ENCODE measurements at regions not wholly inside any gene's neighbourhood (a gene's known extent, or its start where the extent isn't known, plus 50 kb on each side); places are given as distances from the start of the nearest gene placed in this dataset.
"Not testable (repeated sequence)": the region's sequence is repeated elsewhere in the genome, so short reads cannot be mapped to it uniquely, and the experiment has no call there.

DNA sequence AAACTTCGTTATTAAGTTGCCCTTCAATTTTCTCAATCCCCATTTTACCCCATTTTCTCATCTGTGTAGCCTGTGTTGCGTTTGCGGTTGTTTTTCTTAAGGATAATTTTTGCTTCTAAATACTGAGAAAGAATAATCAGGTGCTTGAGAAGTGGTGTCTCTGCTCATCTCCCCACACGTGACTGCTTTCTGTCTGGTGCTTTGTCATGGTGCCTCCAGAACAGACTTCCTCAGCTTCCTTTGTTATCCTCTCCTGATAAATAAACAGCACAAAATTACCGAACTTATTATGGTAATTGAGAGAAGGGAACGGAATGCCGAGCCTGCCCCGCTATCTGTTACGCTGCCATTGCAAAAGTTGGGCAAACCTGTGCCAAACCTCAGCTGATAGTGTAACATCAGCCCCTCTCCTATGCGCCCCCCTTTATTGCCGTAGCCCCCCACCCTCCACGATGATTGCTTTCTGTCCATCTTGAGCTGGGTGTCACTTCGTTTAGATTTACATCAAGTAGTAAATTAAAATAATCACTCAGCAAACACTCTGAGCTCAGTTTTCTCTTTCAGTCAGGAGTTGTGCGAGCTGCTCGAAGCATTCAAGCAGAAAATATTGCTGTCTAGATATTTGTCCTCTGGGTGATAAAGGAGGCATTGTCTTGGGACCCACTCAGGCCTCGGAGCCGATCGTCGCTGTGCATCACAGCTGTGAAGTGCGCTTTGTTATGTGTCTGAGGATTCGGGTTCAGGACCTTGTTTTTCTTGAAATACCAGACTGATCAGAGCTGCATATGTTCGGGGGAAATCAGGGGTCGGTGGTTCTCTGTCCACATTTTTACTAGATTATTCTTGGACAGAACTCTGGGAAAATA is 1008.5 kb upstream of the FANCL start:
- Histone ChIP-seq H3K36me3 (ENCODE audit: insufficient read depth, low read length) (no peaks in the 10 kb centered on the region), H3K9ac (ENCODE audit: low read depth, low read length) (no peak overlapping the region), H3K4me2 (ENCODE audit: low read length) (no peak overlapping the region), H3K9me3 (replicated peaks; ENCODE audit: low read length) (no peaks in the 10 kb centered on the region), H3K4me3 (ENCODE audit: low read length) (no peak overlapping the region), H3K4me1 (ENCODE audit: control insufficient read depth, insufficient read depth, low read length) (no peaks in the 10 kb centered on the region), H3K27me3 (ENCODE audit: control insufficient read depth, insufficient read depth, low read length) (no peaks in the 10 kb centered on the region)

DNA sequence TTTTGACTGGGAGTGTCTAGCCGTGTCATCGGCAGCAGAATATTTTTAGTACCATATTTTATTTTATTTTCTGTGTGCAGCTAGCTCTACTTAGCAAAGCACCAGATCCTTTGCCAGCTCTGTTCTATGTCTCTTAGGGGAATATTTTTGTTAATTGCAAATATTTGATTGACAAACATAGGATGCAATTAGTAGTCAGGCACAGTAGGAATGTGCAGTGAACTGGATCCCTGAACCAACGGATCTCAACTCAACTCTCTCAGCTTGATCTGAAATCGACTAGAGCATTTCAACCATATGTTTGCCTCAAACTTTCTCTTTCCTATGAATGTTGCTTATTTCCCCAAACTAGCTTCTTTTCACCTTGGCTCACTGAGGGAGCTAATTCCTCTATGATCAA is 998.0 kb upstream of the FANCL start:
- H3K4me2 ChIP-seq (ENCODE audit: low read length) = no peak overlapping the region
- no peaks in the 10 kb centered on the region for H3K4me1 ChIP-seq (ENCODE audit: control insufficient read depth, insufficient read depth, low read length)
- no peaks in the 10 kb centered on the region for H3K27me3 ChIP-seq (ENCODE audit: control insufficient read depth, insufficient read depth, low read length)
- H3K9ac ChIP-seq (ENCODE audit: low read depth, low read length) = no peak overlapping the region
- no peak overlapping the region for H3K4me3 ChIP-seq (ENCODE audit: low read length)
- no peaks in the 10 kb centered on the region for H3K9me3 ChIP-seq (replicated peaks; ENCODE audit: low read length)
- no peaks in the 10 kb centered on the region for H3K36me3 ChIP-seq (ENCODE audit: insufficient read depth, low read length)

GRCh38 chr2:59237311-59237710 is 996.2 kb upstream of the FANCL start:
- H3K4me1 ChIP-seq (ENCODE audit: control insufficient read depth, insufficient read depth, low read length) = no peaks in the 10 kb centered on the region
- no peak overlapping the region for H3K9ac ChIP-seq (ENCODE audit: low read depth, low read length)
- no peaks in the 10 kb centered on the region for H3K36me3 ChIP-seq (ENCODE audit: insufficient read depth, low read length)
- H3K27me3 ChIP-seq (ENCODE audit: control insufficient read depth, insufficient read depth, low read length) = no peaks in the 10 kb centered on the region
- no peaks in the 10 kb centered on the region for H3K9me3 ChIP-seq (replicated peaks; ENCODE audit: low read length)
- H3K4me3 ChIP-seq (ENCODE audit: low read length) = no peak overlapping the region
- H3K4me2 ChIP-seq (ENCODE audit: low read length) = no peak overlapping the region

GRCh38 chr2:59236723-59237122 is 995.6 kb upstream of the FANCL start:
- H3K4me1 ChIP-seq (ENCODE audit: control insufficient read depth, insufficient read depth, low read length) = no peaks in the 10 kb centered on the region
- H3K4me2 ChIP-seq (ENCODE audit: low read length) = no peak overlapping the region
- H3K27me3 ChIP-seq (ENCODE audit: control insufficient read depth, insufficient read depth, low read length) = no peaks in the 10 kb centered on the region
- H3K9me3 ChIP-seq (replicated peaks; ENCODE audit: low read length) = no peaks in the 10 kb centered on the region
- H3K4me3 ChIP-seq (ENCODE audit: low read length) = no peak overlapping the region
- no peak overlapping the region for H3K9ac ChIP-seq (ENCODE audit: low read depth, low read length)
- no peaks in the 10 kb centered on the region for H3K36me3 ChIP-seq (ENCODE audit: insufficient read depth, low read length)

DNA sequence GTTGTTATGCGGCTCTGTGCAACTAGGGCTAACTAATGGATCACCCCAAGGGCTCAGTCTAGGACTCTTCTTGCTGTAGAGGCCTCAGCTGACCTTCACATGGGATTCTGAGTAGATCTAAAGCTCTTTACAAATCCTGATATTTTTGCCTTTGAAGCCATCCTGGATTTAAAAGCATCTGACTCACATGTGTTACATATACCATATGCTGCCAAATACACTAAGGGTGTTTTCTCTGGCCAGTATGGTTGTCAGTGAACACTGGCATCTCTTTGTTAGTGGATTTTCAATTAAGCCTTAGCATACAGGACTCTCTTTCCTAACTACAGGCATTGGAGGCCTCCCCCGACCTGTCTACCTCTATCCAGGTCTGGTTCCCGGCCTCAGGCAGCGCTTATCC is 992.8 kb upstream of the FANCL start:
- Histone ChIP-seq H3K4me1 (ENCODE audit: control insufficient read depth, insufficient read depth, low read length) (no peaks in the 10 kb centered on the region), H3K9me3 (replicated peaks; ENCODE audit: low read length) (no peaks in the 10 kb centered on the region), H3K9ac (ENCODE audit: low read depth, low read length) (no peak overlapping the region), H3K27me3 (ENCODE audit: control insufficient read depth, insufficient read depth, low read length) (no peaks in the 10 kb centered on the region), H3K36me3 (ENCODE audit: insufficient read depth, low read length) (no peaks in the 10 kb centered on the region), H3K4me2 (ENCODE audit: low read length) (no peak overlapping the region), H3K4me3 (ENCODE audit: low read length) (no peak overlapping the region)

GRCh38 chr2:59233448-59233847 is 992.3 kb upstream of the FANCL start:
- Histone ChIP-seq H3K9me3 (replicated peaks; ENCODE audit: low read length) (no peaks in the 10 kb centered on the region), H3K4me2 (ENCODE audit: low read length) (no peak overlapping the region), H3K4me1 (ENCODE audit: control insufficient read depth, insufficient read depth, low read length) (no peaks in the 10 kb centered on the region), H3K36me3 (ENCODE audit: insufficient read depth, low read length) (no peaks in the 10 kb centered on the region), H3K9ac (ENCODE audit: low read depth, low read length) (no peak overlapping the region), H3K4me3 (ENCODE audit: low read length) (no peak overlapping the region), H3K27me3 (ENCODE audit: control insufficient read depth, insufficient read depth, low read length) (no peaks in the 10 kb centered on the region)

GRCh38 chr2:59232394-59233165 is 991.5 kb upstream of the FANCL start:
- H3K27me3 ChIP-seq (ENCODE audit: control insufficient read depth, insufficient read depth, low read length) = no peaks in the 10 kb centered on the region
- H3K4me1 ChIP-seq (ENCODE audit: control insufficient read depth, insufficient read depth, low read length) = no peaks in the 10 kb centered on the region
- H3K9me3 ChIP-seq (replicated peaks; ENCODE audit: low read length) = no peaks in the 10 kb centered on the region
- no peak overlapping the region for H3K4me3 ChIP-seq (ENCODE audit: low read length)
- no peaks in the 10 kb centered on the region for H3K36me3 ChIP-seq (ENCODE audit: insufficient read depth, low read length)
- H3K4me2 ChIP-seq (ENCODE audit: low read length) = no peak overlapping the region
- H3K9ac ChIP-seq (ENCODE audit: low read depth, low read length) = no peak overlapping the region

DNA sequence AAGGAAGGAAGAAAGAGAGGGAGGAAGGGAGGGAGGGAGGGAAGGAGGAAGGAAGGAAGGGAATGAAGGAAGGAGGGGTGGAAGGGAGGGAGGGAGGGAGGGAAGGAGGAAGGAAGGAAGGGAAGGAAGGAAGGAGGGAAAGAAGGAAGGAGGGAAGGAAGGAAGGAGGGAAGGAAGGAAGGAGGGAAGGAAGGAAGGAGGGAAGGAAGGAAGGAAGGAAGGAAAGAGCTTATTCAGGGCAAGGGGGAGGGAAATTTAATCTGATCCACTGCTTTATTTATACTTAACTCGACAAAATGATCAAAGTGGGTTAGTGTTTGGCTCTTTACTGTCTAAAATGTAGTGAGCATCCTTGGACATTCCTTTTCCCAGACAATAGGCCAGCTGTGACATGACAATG is 985.2 kb upstream of the FANCL start:
- not testable (repeated sequence) for H3K4me3 ChIP-seq (ENCODE audit: low read length); H3K9me3 ChIP-seq (replicated peaks; ENCODE audit: low read length); H3K9ac ChIP-seq (ENCODE audit: low read depth, low read length); H3K4me2 ChIP-seq (ENCODE audit: low read length); H3K4me1 ChIP-seq (ENCODE audit: control insufficient read depth, insufficient read depth, low read length); H3K36me3 ChIP-seq (ENCODE audit: insufficient read depth, low read length); H3K27me3 ChIP-seq (ENCODE audit: control insufficient read depth, insufficient read depth, low read length)

GRCh38 chr2:59223742-59224141 is 982.6 kb upstream of the FANCL start:
- H3K4me3 ChIP-seq (ENCODE audit: low read length) = no peak overlapping the region
- H3K9me3 ChIP-seq (replicated peaks; ENCODE audit: low read length) = no peaks in the 10 kb centered on the region
- no peaks in the 10 kb centered on the region for H3K27me3 ChIP-seq (ENCODE audit: control insufficient read depth, insufficient read depth, low read length)

DNA sequence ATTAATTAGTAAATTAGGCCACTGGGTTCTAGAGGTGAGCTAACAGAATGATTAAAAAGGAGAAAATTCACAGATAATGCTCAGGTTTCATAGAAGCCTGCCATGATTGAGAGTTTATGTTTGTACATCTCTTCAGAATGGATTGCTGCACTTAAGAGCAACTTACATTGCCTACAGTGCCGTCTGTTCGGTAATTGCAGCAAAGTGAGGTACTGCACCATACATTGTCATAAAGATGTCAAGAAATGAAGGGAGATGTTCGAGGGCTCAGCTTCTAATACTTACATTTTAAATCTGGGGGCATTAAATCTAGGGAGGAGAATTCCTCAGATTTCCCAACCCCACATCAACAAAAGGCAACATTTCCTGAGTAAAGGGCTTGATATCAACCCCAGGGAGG is 976.2 kb upstream of the FANCL start:
- Histone ChIP-seq H3K27me3 (ENCODE audit: control insufficient read depth, insufficient read depth, low read length) (no peaks in the 10 kb centered on the region), H3K9me3 (replicated peaks; ENCODE audit: low read length) (no peaks in the 10 kb centered on the region), H3K9ac (ENCODE audit: low read depth, low read length) (no peak overlapping the region), H3K4me3 (ENCODE audit: low read length) (no peak overlapping the region), H3K4me1 (ENCODE audit: control insufficient read depth, insufficient read depth, low read length) (no peaks in the 10 kb centered on the region), H3K4me2 (ENCODE audit: low read length) (no peak overlapping the region), H3K36me3 (ENCODE audit: insufficient read depth, low read length) (no peaks in the 10 kb centered on the region)

More at GRCh38 chr2:59223742-59224141, 982.6 kb upstream of the FANCL start:
- H3K4me2 ChIP-seq (ENCODE audit: low read length) = no peak overlapping the region
- no peaks in the 10 kb centered on the region for H3K4me1 ChIP-seq (ENCODE audit: control insufficient read depth, insufficient read depth, low read length)
- no peak overlapping the region for H3K9ac ChIP-seq (ENCODE audit: low read depth, low read length)
- H3K36me3 ChIP-seq (ENCODE audit: insufficient read depth, low read length) = no peaks in the 10 kb centered on the region

DNA sequence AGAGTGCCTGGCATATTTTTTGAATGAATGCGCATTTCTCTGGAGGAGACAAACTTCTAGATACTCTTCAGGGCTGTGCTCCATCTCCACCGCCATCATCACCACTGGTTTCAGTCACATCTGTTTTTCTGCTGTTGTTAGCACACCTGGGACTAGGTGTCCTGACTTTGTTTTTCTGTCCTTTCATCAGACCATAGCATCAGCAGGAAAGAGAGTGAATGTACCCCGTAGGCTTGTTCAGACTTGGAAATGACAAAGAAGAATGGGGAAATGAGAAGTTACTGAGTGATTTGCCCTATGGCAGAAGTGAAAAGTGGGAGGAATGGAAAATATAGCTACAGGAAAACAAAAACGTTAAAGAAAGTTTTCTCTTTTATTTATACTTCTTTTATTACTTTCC is 965.2 kb upstream of the FANCL start:
- Histone ChIP-seq H3K36me3 (ENCODE audit: insufficient read depth, low read length) (no peaks in the 10 kb centered on the region), H3K4me3 (ENCODE audit: low read length) (no peak overlapping the region), H3K9ac (ENCODE audit: low read depth, low read length) (no peak overlapping the region), H3K4me1 (ENCODE audit: control insufficient read depth, insufficient read depth, low read length) (no peaks in the 10 kb centered on the region), H3K9me3 (replicated peaks; ENCODE audit: low read length) (no peaks in the 10 kb centered on the region), H3K27me3 (ENCODE audit: control insufficient read depth, insufficient read depth, low read length) (no peaks in the 10 kb centered on the region), H3K4me2 (ENCODE audit: low read length) (no peak overlapping the region)

GRCh38 chr2:59204040-59204439 is 962.9 kb upstream of the FANCL start:
- Histone ChIP-seq H3K4me2 (ENCODE audit: low read length) (no peak overlapping the region), H3K27me3 (ENCODE audit: control insufficient read depth, insufficient read depth, low read length) (no peaks in the 10 kb centered on the region), H3K36me3 (ENCODE audit: insufficient read depth, low read length) (no peaks in the 10 kb centered on the region), H3K4me3 (ENCODE audit: low read length) (no peak overlapping the region), H3K9ac (ENCODE audit: low read depth, low read length) (no peak overlapping the region), H3K9me3 (replicated peaks; ENCODE audit: low read length) (no peaks in the 10 kb centered on the region), H3K4me1 (ENCODE audit: control insufficient read depth, insufficient read depth, low read length) (no peaks in the 10 kb centered on the region)

All from skeletal muscle satellite cell (primary cell).